H9 (cell line): ENCODE measurements at regions not wholly inside any gene's neighbourhood (a gene's known extent, or its start where the extent isn't known, plus 50 kb on each side); places are given as distances from the start of the nearest gene placed in this dataset.
"Not testable (repeated sequence)": the region's sequence is repeated elsewhere in the genome, so short reads cannot be mapped to it uniquely, and the experiment has no call there.

Experiments
- DNase-seq: peaks from one replicate; pipeline ENCODE4 v3.0.0-alpha.2; 2017
- H2AFZ ChIP-seq: one replicate; pipeline ENCODE4 v1.6.1; 2013; ENCODE audit warnings: mild to moderate bottlenecking, low read length, control low read depth, moderate library complexity
- H2AK5ac ChIP-seq: 2 replicates; pipeline ENCODE4 v1.6.1; 2013; ENCODE audit warnings: low read length, control low read depth, mixed read lengths; ENCODE audit not compliant: insufficient read length
- H2BK120ac ChIP-seq: one replicate; pipeline ENCODE4 v1.6.1; 2013; ENCODE audit warnings: low read depth, mild to moderate bottlenecking, low read length, control low read depth, inconsistent platforms; ENCODE audit not compliant: poor library complexity, severe bottlenecking
- H2BK12ac ChIP-seq: 2 replicates; pipeline ENCODE4 v1.6.1; 2013; ENCODE audit warnings: low read length, control low read depth, mixed read lengths, low read depth; ENCODE audit not compliant: insufficient read length
- H2BK15ac ChIP-seq: 2 replicates; pipeline ENCODE4 v1.6.1; 2013; ENCODE audit warnings: low read depth, low read length, control low read depth
- H2BK20ac ChIP-seq: one replicate; pipeline ENCODE4 v1.6.1; 2013; ENCODE audit warnings: low read depth, mild to moderate bottlenecking, low read length, control low read depth, inconsistent platforms; ENCODE audit not compliant: poor library complexity, severe bottlenecking
- H2BK5ac ChIP-seq: 2 replicates; pipeline ENCODE4 v1.6.1; 2013; ENCODE audit warnings: low read length, control low read depth, mixed read lengths; ENCODE audit not compliant: insufficient read length
- H3K14ac ChIP-seq: 2 replicates; pipeline ENCODE4 v1.6.1; 2013; ENCODE audit warnings: low read length, control low read depth; ENCODE audit not compliant: insufficient read depth
- H3K18ac ChIP-seq: 2 replicates; pipeline ENCODE4 v1.6.1; 2013; ENCODE audit warnings: low read depth, mild to moderate bottlenecking, mixed read lengths, low read length, control low read depth; ENCODE audit not compliant: insufficient read length
- H3K23ac ChIP-seq: 2 replicates; pipeline ENCODE4 v1.6.1; 2013; ENCODE audit warnings: low read length, control low read depth, mixed read lengths, low read depth; ENCODE audit not compliant: insufficient read length
- H3K23me2 ChIP-seq: 2 replicates; pipeline ENCODE4 v1.6.1; 2013; ENCODE audit warnings: low read depth, mild to moderate bottlenecking, mixed read lengths, low read length, control low read depth; ENCODE audit not compliant: insufficient read length, poor library complexity, severe bottlenecking
- H3K27ac ChIP-seq: 2 replicates; pipeline ENCODE4 v1.5.1; 2013; ENCODE audit warnings: low read length, control low read depth, mixed read lengths, low read depth; ENCODE audit not compliant: insufficient read length
- H3K27me3 ChIP-seq: 2 replicates; pipeline ENCODE4 v1.6.1; 2013; ENCODE audit warnings: low read length, control low read depth, inconsistent platforms; ENCODE audit not compliant: insufficient read depth
- H3K4ac ChIP-seq: 2 replicates; pipeline ENCODE4 v1.6.1; 2013; ENCODE audit warnings: low read depth, mild to moderate bottlenecking, control low read depth, inconsistent platforms, low read length, moderate library complexity
- H3K4me1 ChIP-seq: 2 replicates; pipeline ENCODE4 v1.6.1; 2013; ENCODE audit warnings: low read length, control low read depth, inconsistent platforms; ENCODE audit not compliant: insufficient read depth
- H3K4me2 ChIP-seq: 2 replicates; pipeline ENCODE4 v1.6.1; 2013; ENCODE audit warnings: low read length, control low read depth, mixed read lengths; ENCODE audit not compliant: insufficient read length, insufficient read depth
- H3K56ac ChIP-seq: 2 replicates; pipeline ENCODE4 v1.6.1; 2013; ENCODE audit warnings: low read depth, mild to moderate bottlenecking, mixed read lengths, low read length, control low read depth; ENCODE audit not compliant: insufficient read length
- H3K79me1 ChIP-seq: 2 replicates; pipeline ENCODE4 v1.6.1; 2013; ENCODE audit warnings: low read depth, mild to moderate bottlenecking, moderate library complexity, low read length, control low read depth, inconsistent platforms; ENCODE audit not compliant: insufficient read depth, poor library complexity, severe bottlenecking
- H3K79me2 ChIP-seq: 2 replicates; pipeline ENCODE4 v1.6.1; 2013; ENCODE audit warnings: low read length, control low read depth, inconsistent platforms; ENCODE audit not compliant: insufficient read depth
- H3K9ac ChIP-seq: 2 replicates; pipeline ENCODE4 v1.6.1; 2013; ENCODE audit warnings: low read length, control low read depth, mixed read lengths; ENCODE audit not compliant: insufficient read length; ENCODE audit errors: extremely low read depth
- H3K9me3 ChIP-seq: one replicate; pipeline ENCODE4 v1.6.1; 2013; ENCODE audit warnings: low read depth, low read length, inconsistent platforms; ENCODE audit not compliant: control insufficient read depth
- H3T11ph ChIP-seq: one replicate; pipeline ENCODE4 v1.6.1; 2013; ENCODE audit warnings: mild to moderate bottlenecking, low read length, control low read depth, inconsistent platforms
- H4K20me1 ChIP-seq: one replicate; pipeline ENCODE4 v1.6.1; 2013; ENCODE audit not compliant: control insufficient read depth, insufficient read length, insufficient read depth
- H4K5ac ChIP-seq: 2 replicates; pipeline ENCODE4 v1.6.1; 2013; ENCODE audit warnings: low read depth, mild to moderate bottlenecking, mixed read lengths, low read length, control low read depth; ENCODE audit not compliant: insufficient read length
- H4K8ac ChIP-seq: replicated peaks from 2 replicates; pipeline ENCODE4 v1.6.1; 2013; ENCODE audit warnings: low read length, control low read depth, mixed read lengths, low read depth; ENCODE audit not compliant: insufficient read length
- H4K91ac ChIP-seq: 2 replicates; pipeline ENCODE4 v1.6.1; 2013; ENCODE audit warnings: low read depth, mild to moderate bottlenecking, moderate library complexity, mixed read lengths, low read length, control low read depth; ENCODE audit not compliant: insufficient read length
- H3K27ac Mint-ChIP-seq, 3 experiments: 2 replicates in 2 of 3; 3 replicates in 1 of 3; pipeline ENCODE4 v1.8.0; 2020 to 2021; ENCODE audit warnings: mixed read lengths in 3 of 3, mild to moderate bottlenecking in 1 of 3, moderate library complexity in 1 of 3
- H3K27me3 Mint-ChIP-seq: 2 replicates; pipeline ENCODE4 v1.8.0; 2021; ENCODE audit warnings: low read depth, mild to moderate bottlenecking, moderate library complexity, mixed read lengths
- H3K36me3 Mint-ChIP-seq, 3 experiments: 2 replicates in 2 of 3; 3 replicates in 1 of 3; pipeline ENCODE4 v1.8.0; 2020 to 2021; ENCODE audit warnings: low read depth in 3 of 3, mixed read lengths in 3 of 3; ENCODE audit not compliant: insufficient read depth in 1 of 3
- H3K4me1 Mint-ChIP-seq, 2 experiments: 2 replicates each; pipeline ENCODE4 v1.8.0; 2020; ENCODE audit warnings: mixed read lengths in 2 of 2
- H3K4me3 Mint-ChIP-seq, 2 experiments: 2 replicates in 1 of 2; 3 replicates in 1 of 2; pipeline ENCODE4 v1.8.0; 2020 to 2021; ENCODE audit warnings: mild to moderate bottlenecking in 2 of 2, mixed read lengths in 2 of 2, moderate library complexity in 1 of 2
- H3K9me3 Mint-ChIP-seq, 2 experiments: 2 replicates in 1 of 2; 3 replicates in 1 of 2; pipeline ENCODE4 v1.8.0; 2020; ENCODE audit warnings: mild to moderate bottlenecking in 2 of 2, mixed read lengths in 2 of 2, moderate library complexity in 1 of 2
- WGBS: extraction: QIAGEN DNeasy Blood & Tissue Kit; methylation state at CpG from one replicate; pipeline ENCODE4 v1.1.7; 2013; ENCODE audit warnings: missing lambda C conversion rate, low lambda C conversion rate, mixed read lengths; ENCODE audit not compliant: insufficient read length; ENCODE audit errors: extremely low coverage; 5-methylcytosine and 5-hydroxymethylcytosine counted together

DNA sequence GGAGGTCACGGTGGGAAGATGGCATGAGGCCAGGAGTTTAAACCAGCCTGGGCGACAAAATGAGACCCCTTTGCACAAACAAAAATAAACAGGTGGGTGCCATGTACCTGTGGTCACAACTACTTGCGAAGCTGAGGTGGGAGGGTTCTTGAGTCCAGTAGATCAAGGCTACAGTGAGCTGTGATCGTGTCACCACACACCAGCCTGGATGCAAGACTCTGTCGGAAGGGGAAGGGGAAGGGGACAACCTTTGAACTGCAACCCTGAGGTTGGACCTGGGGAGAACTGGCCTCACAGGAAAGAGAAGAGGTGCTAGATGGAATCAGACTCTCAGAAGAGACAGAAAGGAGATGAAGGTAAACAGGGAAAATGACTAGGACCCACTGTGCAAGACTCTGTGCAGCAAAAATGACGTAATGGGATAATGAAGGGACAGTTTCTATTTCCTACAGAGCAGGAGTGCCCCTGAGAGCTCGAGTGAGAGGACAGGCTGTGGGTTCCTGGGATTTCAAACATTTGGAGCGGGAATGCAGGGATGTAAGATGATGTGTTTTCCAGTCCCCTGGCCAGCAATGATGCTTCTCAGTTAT is 131.0 kb upstream of the GRK3 start:
- not testable (repeated sequence) for H3K23ac ChIP-seq, H2AK5ac ChIP-seq, H3K79me2 ChIP-seq, H3K4me2 ChIP-seq, H2BK20ac ChIP-seq, H3K9me3 Mint-ChIP-seq, DNase-seq, H3K18ac ChIP-seq, H3K4ac ChIP-seq, H3K9ac ChIP-seq, H2BK5ac ChIP-seq, H2AFZ ChIP-seq, H2BK15ac ChIP-seq, H2BK12ac ChIP-seq, H3K27me3 ChIP-seq, H4K5ac ChIP-seq, H4K8ac ChIP-seq, H3K27ac Mint-ChIP-seq, H4K91ac ChIP-seq, H3T11ph ChIP-seq, H3K36me3 Mint-ChIP-seq, H3K4me3 Mint-ChIP-seq, H3K79me1 ChIP-seq, H2BK120ac ChIP-seq, H3K23me2 ChIP-seq, H3K14ac ChIP-seq, H3K56ac ChIP-seq, H3K9me3 ChIP-seq, H3K4me1 ChIP-seq, H4K20me1 ChIP-seq, H3K27ac ChIP-seq
- WGBS, result no CpG with 5 or more reads among the region's 8 CpGs
- peaks cover 5 to 13% of the 10 kb centered on the region in 2 experiments; a peak in 2 of 4 replicates for H3K4me1 Mint-ChIP-seq
- peaks cover 16% of the 10 kb centered on the region for H3K27me3 Mint-ChIP-seq
